Putamen (tissue), 1 donor: ENCODE measurements at regions not wholly inside any gene's neighbourhood (a gene's known extent, or its start where the extent isn't known, plus 50 kb on each side); places are given as distances from the start of the nearest gene placed in this dataset.
"Not testable (repeated sequence)": the region's sequence is repeated elsewhere in the genome, so short reads cannot be mapped to it uniquely, and the experiment has no call there.

Experiments
- DNase-seq: peaks from one replicate; pipeline ENCODE4 v3.0.0-alpha.2; 2016; ENCODE audit warnings: low spot score

GRCh38 chr2:122800781-122801180 lies 1045.3 kb downstream of the TSN start:
- DNase-seq, result no peak

- DNase-seq, result no peak
Observed at GRCh38 chr2:122804494-122804893, 1049.0 kb downstream of the TSN start.

- no peak for DNase-seq
Observed at GRCh38 chr2:122805346-122805745, 1049.9 kb downstream of the TSN start.

GRCh38 chr2:122808286-122808969 lies 1053.0 kb downstream of the TSN start:
- no peak for DNase-seq

GRCh38 chr2:122812214-122812613 lies 1056.8 kb downstream of the TSN start:
- not testable (repeated sequence) for DNase-seq

GRCh38 chr2:122815120-122815519 lies 1059.7 kb downstream of the TSN start:
- DNase-seq, result no peak

- no peak for DNase-seq
Observed at GRCh38 chr2:122816803-122817202, 1061.4 kb downstream of the TSN start.

GRCh38 chr2:122822319-122822718 lies 1066.9 kb downstream of the TSN start:
- DNase-seq, result no peak

GRCh38 chr2:122830157-122830556 lies 1074.7 kb downstream of the TSN start:
- no peak for DNase-seq

GRCh38 chr2:122831649-122832048 lies 1076.2 kb downstream of the TSN start:
- DNase-seq, result no peak

GRCh38 chr2:122843503-122843902 lies 1088.1 kb downstream of the TSN start:
- no peak for DNase-seq

- no peak for DNase-seq
Observed at GRCh38 chr2:122851161-122851560, 1095.7 kb downstream of the TSN start.

GRCh38 chr2:122851972-122852531 lies 1096.6 kb downstream of the TSN start:
- DNase-seq, result no peak

- DNase-seq, result no peak
Observed at GRCh38 chr2:122856696-122857095, 1101.2 kb downstream of the TSN start.

- no peak for DNase-seq
Observed at GRCh38 chr2:122858075-122858702, 1102.7 kb downstream of the TSN start.

GRCh38 chr2:122858813-122859212 lies 1103.4 kb downstream of the TSN start:
- DNase-seq, result no peak

GRCh38 chr2:122859260-122859659 lies 1103.8 kb downstream of the TSN start:
- DNase-seq, result no peak

- DNase-seq, result no peak
Observed at GRCh38 chr2:122863532-122863931, 1108.1 kb downstream of the TSN start.

- no peak for DNase-seq
Observed at GRCh38 chr2:122864728-122865127, 1109.3 kb downstream of the TSN start.

GRCh38 chr2:122866095-122866494 lies 1110.6 kb downstream of the TSN start:
- no peak for DNase-seq

GRCh38 chr2:122867941-122868340 lies 1112.5 kb downstream of the TSN start:
- DNase-seq, result no peak

- DNase-seq, result no peak
Observed at GRCh38 chr2:122868646-122869275, 1113.3 kb downstream of the TSN start.

GRCh38 chr2:122873951-122874350 lies 1118.5 kb downstream of the TSN start:
- no peak for DNase-seq
